C1 segment of cervical spinal cord (tissue), 14 donors: ENCODE measurements at regions not wholly inside any gene's neighbourhood (a gene's known extent, or its start where the extent isn't known, plus 50 kb on each side); places are given as distances from the start of the nearest gene placed in this dataset.
"Not testable (repeated sequence)": the region's sequence is repeated elsewhere in the genome, so short reads cannot be mapped to it uniquely, and the experiment has no call there.

ENCODE experiments used
- DNase-seq, 14 donors: peaks; one replicate each; lab custom pipeline; 2025; lab: John Stamatoyannopoulos, UW

DNA sequence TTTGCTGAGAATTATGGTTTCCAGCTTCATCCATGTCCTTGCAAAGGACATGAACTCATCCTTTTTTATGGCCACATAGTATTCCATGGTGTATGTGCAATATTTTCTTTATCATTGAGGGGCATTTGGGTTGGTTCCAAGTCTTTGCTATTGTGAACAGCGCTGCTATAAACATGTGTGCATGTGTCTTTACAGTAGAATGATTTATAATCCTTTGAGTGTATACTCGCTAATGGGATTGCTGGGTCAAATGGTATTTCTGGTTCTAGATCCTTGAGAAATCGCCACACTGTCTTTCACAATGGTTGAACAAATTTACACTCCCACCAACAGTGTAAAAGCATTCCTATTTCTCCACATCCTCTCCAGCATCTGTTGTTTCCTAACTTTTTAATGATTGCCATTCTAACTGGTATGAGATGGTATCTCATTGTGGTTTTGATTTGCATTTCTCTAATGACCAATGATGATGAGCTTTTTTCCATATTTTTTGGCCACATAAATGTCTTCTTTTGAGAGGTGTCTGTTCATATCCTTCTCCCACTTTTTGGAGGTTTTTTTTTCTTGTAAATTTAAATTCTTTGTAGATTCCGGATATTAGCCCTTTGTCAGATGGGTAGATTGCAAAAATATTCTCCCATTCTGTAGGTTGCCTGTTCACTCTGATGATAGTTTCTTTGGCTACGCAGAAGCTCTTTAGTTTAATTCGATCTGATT, 180.1 kb downstream of the PLPPR4 start:
- DNase-seq: not testable (repeated sequence)

GRCh38 chr1:99445071-99445470, 180.8 kb downstream of the PLPPR4 start:
- no peak for DNase-seq

DNA sequence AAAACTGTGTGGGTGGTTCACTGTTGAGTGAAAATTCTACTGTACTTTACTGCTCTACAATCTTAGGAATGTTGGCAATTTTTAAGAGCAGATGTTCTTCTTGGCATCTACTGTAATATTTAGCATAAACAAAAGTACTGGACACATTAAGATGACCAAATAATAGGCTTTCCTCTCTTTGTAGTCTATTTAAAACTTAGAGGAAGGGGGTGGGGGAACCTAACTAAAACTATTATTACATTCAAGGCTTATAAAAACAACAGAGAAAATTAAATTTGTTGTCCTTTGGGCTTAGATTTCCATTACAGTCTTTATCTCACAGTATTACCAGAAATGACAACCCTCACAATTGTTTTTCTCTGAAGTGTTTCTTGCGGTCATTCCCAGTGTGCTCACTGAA, 181.2 kb downstream of the PLPPR4 start:
- no peak for DNase-seq

DNA sequence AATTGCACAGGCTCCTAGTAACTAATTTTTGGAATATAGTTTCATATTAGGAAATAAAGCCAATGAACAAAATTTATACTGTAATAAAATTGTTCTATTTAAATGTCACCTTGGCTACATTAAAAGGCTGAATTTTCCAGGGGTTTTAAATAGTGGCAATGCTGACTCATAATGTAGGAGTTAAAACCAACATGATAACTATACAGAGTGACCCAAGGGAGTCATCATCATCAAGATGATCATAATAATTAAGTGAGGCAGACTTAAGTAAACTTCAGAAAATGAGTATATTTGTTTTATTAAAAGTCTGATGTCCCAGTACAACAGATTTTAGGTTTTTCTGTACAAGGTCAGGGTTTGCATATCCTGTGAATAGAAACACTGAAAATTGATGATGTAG, 183.4 kb downstream of the PLPPR4 start:
- no peak for DNase-seq

- DNase-seq: no peak
These were observed 190.2 kb upstream of the PALMD start for GRCh38 chr1:99455760-99456159.

- peak in 2 of 14 donors; percentile 4 to 51 for DNase-seq
These were observed 189.4 kb upstream of the PALMD start for GRCh38 chr1:99456536-99456935.

DNA sequence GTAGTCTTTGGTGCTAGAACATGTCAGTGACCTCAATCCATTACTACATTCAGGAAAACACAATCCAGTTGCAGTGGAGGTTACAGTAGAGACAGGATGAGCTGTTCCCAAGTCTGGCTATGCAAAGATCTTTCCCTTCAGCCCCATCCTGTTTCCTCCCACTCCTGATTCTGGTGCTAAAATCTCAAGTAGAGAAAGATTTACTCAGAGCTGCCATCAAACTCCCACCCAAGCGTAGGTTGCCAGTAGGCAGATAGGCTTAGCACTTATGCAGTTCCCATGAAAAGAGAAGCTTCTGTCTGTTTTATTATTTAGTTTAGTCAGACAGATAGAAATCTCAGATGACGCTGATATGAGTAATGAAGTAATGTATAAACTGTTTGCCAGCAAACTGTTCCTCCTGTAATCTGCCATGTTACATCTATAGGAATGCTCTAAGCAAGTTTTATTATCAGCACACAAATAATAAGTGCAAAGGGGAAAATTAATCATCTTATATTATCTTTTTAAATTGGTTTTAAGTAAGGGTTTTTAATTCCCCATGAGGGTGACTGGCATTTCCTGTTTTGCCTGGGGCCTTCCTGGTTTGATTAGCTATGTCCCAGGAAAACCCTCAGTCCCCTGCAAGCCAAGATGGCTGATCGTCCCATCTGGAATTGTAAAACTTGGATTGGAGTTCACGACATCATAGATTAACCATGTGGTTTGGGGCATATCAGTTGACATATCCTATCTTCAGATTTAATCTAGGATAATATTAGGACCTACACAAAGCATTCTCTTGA, 188.3 kb upstream of the PALMD start:
- DNase-seq: no peak

DNA sequence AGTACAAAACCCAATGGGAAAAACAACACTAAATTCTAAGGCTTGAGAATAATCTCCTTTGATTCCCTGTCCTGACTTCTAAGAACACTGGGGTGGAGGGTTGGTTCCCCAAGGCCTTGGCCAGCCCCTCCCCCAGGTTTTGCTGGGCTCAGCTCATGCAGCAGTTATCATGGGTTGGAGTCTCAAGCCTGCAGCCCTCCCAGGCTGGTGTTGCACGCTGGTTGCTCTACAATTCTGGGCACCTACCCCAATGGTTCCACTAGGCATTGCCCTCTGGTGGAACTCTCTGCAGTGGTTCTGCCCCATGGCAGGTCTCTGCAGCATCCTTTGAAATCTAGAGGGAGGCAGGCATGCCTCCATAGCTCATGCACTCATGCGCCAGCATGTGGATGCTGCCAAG, 184.4 kb upstream of the PALMD start:
- DNase-seq: no peak

GRCh38 chr1:99464738-99465137, 181.2 kb upstream of the PALMD start:
- no peak for DNase-seq

DNA sequence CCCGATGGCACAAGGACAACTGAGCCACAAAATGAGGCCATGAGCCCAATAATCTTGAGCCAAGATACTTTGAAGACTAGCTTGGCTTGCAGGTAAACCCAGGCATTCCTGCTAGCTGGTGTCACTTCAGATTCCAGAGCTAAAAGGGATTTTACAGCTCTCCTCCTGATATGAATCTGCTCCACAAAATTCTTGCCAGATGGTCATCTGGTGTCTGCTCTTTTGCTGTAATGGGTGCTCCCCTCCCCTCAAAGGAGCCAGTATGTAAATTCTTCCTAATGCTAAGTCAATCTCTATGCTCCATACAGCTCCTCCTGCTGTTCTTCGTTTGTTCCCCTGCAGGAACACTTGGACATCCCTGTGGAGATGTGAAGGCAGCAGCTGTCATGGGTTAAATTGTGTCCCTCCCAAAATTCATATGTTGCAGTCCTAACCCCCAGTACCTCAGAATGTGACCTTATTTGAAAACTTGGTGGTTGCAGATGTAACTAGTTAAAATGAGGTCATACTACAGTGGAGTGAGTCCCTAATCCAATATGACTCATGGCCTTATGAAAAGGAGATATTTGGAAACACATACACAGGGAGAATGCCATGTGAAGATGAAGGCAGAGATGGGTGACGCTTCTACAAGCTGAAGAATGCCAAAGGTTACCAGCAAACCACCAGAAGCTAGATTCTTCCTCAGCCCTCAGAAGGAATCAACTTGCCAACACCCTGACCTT, 180.6 kb upstream of the PALMD start:
- DNase-seq: peak in 1 of 14 donors; percentile 56

DNA sequence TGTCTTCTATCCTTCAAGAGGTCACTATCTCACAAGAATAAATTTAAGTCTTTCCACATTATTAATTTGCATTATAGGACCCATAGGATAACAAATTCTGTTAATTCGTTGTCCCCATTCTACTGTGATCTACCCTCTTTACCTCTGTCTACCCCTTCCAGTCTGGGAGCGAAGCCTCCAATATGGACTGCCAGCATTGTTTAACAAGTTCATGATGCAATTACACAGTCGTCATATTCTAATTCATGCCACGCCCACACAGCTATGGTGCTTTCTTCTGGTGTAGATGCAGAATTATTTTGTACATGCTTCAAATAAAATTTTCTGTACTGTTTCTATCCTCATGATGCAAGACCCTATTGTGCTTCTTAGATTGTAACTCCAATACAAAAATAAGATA, 178.3 kb upstream of the PALMD start:
- no peak for DNase-seq

- DNase-seq: peak in 1 of 14 donors; percentile 30
These were observed 176.4 kb upstream of the PALMD start for GRCh38 chr1:99469550-99469971.

DNA sequence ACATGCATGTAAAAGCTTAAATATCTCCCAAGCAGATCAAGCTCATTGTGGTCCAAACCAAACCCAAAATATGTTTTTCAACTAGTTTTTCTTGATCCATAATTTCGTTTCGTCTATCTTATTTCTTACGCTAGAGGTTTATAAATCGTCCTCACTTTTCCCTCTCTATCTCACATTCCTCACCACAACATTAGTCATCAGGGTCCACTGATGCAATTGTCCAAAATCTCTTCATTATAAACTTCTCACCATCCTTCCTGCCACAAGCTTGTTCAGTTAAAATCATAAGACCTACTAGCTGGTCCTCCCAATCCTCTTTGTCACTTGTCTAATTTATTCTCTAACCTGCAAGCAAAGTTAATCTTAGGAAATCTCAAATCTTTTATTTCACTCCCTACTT, 173.0 kb upstream of the PALMD start:
- DNase-seq: no peak

- no peak for DNase-seq
These were observed 171.5 kb upstream of the PALMD start for GRCh38 chr1:99474350-99474893.

DNA sequence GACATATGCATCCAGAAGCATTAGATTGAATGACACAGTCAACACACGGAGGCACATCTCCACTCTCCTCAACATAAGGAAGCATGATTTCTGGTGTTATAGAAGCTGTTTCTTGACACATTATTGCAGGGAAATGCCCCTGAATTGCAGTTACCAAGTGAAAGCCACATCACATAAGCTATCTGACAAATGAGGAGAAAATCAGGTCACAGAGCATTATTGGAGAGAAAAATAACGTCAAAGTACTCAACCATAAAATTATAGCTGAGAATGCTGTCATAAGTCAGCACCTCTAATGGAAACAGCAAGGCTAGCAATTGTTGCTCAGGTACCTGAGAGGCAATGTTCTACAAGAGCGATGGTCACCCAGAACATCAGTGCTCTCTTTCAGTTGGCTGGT, 169.9 kb upstream of the PALMD start:
- DNase-seq: no peak

DNA sequence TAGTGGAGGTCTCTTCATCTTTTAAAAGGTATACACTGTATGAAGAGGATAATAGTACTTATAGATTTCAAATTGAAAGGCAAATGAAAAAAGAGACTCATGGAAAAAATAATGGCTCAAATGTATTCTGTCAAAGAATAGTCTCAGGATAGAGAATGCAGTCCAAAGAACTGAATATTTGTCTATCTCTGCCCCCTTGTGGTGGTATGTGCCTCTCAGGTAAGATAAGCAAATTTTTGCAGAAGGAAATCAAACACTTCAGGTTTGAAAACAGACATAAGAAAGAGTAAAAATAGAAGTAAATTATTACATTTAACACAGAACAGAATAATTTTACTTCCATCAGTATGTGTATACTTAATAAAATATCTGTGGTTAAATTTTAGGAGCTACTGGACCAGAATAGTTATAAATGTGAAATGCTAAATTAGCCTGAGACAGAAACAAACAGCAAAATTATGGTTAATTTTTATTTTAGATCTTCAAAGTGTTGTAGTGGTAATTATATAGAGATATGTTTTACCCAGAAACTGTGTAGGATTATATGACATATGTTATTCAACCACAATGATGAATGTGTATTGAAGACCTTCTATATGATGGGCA, 164.4 kb upstream of the PALMD start:
- DNase-seq: peak in 2 of 14 donors; percentile 9 to 18

DNA sequence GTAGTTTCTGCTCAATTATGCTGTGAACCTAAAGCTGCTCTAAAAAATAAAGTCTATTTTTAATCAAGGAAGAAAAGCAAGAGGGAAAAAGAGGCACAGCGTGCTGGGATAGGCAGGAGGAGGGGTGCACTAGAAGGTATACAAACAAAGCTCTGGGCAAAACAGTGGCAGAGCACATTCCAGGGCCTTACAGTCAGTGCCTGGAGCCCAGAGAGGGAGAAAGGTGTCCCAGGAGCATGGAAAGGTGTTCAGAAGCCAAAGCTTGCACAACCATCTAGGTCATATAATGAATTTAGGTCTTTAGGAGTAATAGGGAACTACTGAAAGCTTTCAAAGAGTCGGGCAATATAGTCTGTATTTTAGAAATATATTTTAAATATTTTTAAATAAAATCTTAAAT, 163.6 kb upstream of the PALMD start:
- no peak for DNase-seq

DNA sequence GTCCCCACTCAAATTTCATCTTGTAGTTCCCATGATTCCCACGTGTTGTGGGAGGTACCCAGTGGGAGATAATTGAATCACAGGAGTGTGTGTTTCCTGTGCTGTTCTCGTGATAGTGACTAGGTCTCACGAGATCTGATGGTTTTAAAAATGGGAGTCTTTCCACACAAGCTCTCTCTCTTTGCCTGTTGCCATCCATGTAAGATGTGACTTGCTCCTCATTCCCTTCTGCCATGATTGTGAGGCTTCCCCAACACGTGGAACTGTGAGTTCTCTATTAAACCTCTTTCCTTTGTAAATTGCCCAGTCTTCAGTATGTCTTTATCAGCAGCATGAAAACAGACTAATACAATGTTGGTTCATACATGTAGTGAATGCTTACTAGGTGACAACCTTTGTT, 163.2 kb upstream of the PALMD start:
- no peak for DNase-seq

- DNase-seq: no peak
These were observed 155.9 kb upstream of the PALMD start for GRCh38 chr1:99490031-99490430.

DNA sequence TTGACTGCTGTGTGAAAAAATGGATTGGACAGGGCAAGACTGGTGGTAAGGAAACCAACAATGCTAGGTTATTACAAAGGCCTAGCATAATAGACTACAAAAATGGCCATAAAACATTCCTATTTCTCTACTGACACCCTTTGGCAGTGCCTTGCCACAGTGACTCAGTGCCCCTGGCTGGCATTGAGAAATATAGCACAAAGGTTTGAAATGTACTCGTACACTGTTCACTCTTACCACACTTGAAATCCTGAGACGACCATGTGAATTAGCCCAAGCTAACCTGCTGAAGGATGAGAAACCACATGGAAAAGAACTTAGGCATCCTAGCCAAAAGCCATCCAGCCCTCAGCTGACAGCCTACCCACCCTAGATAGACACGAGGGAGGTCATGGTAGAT, 149.8 kb upstream of the PALMD start:
- no peak for DNase-seq

GRCh38 chr1:99497690-99498089, 148.2 kb upstream of the PALMD start:
- DNase-seq: no peak

DNA sequence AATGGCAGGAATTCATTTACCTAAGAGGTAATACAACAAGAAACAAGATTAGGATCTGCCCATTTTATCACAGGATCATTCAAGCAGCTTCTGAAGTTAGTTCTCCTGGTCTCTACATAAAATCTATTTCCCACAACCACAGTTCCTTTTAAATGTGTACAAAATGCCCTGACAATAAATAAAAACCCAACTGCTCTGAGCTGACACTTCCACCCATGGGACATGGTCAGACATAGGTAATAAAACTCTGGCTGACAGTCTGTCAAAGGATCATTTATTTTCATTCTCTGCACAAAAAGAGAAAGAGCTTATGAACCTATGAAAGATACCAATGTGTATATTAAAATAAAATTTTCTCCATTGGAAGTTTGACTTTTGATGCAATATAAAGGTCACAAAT, 145.4 kb upstream of the PALMD start:
- DNase-seq: no peak
